Lower lobe of right lung (tissue), 2 donors: ENCODE measurements at regions not wholly inside any gene's neighbourhood (a gene's known extent, or its start where the extent isn't known, plus 50 kb on each side); places are given as distances from the start of the nearest gene placed in this dataset.

ENCODE experiments used
- ATAC-seq, 2 donors: fragments of 200-7000 bp; cut with Tn5 transposase; one replicate each; pipeline ENCODE4 v1.9.1; 2020 to 2022; ENCODE audit warnings: mild to moderate bottlenecking in 2 of 2, moderate library complexity in 2 of 2
- DNase-seq: peaks from one replicate; pipeline ENCODE4 v3.0.0-alpha.2; 2020
- H3K27ac ChIP-seq: fragments of 200-600 bp; one replicate; pipeline ENCODE4 v1.8.0; 2022
- H3K27me3 ChIP-seq: fragments of 200-600 bp; one replicate; pipeline ENCODE4 v1.8.0; 2022; ENCODE audit warnings: low read depth
- H3K36me3 ChIP-seq: fragments of 200-600 bp; one replicate; pipeline ENCODE4 v1.8.0; 2022; ENCODE audit warnings: mild to moderate bottlenecking
- H3K4me1 ChIP-seq: fragments of 200-600 bp; one replicate; pipeline ENCODE4 v1.8.0; 2022
- H3K4me3 ChIP-seq: fragments of 200-600 bp; one replicate; pipeline ENCODE4 v1.8.0; 2022; ENCODE audit warnings: mild to moderate bottlenecking
- H3K9me3 ChIP-seq: fragments of 200-600 bp; one replicate; pipeline ENCODE4 v1.8.0; 2022
- intact Hi-C: fragments of 100-400 bp; cut with DNase I; formaldehyde crosslinking; loops from one replicate; pipeline ENCODE4 v1.11.0; 2022
- TF ChIP-seq, protein P1 (sequence below): fragments of 200-600 bp; IDR thresholded peaks from one replicate; pipeline ENCODE4 v1.8.0; 2022; ENCODE audit warnings: antibody characterized with exemption, mild to moderate bottlenecking
- donor health status: DM: no; HTN: yes; CAD: no; lungs with severe emphysema.

DNA sequence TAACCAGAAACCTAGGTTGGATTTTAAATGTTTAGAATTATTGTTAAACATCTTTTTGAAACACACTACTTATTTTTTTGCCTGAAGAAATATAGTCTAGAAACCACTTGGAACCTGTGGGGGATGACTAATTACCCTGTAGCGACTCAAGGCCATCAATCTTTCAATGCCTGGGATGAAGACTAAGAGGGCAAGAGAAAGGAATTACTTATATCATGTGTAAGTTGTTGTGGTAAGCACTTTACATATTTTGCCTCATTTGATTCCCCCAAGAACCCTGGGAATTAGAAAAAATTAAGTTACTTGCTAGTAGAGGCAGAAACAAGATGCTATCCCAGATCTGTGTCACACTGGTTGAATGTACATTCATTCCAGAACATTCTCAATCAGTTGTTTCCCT lies 170.9 kb upstream of the GRIA3 start:
- TF ChIP-seq, protein P1, sequence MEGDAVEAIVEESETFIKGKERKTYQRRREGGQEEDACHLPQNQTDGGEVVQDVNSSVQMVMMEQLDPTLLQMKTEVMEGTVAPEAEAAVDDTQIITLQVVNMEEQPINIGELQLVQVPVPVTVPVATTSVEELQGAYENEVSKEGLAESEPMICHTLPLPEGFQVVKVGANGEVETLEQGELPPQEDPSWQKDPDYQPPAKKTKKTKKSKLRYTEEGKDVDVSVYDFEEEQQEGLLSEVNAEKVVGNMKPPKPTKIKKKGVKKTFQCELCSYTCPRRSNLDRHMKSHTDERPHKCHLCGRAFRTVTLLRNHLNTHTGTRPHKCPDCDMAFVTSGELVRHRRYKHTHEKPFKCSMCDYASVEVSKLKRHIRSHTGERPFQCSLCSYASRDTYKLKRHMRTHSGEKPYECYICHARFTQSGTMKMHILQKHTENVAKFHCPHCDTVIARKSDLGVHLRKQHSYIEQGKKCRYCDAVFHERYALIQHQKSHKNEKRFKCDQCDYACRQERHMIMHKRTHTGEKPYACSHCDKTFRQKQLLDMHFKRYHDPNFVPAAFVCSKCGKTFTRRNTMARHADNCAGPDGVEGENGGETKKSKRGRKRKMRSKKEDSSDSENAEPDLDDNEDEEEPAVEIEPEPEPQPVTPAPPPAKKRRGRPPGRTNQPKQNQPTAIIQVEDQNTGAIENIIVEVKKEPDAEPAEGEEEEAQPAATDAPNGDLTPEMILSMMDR: no peak
- H3K27me3 ChIP-seq: no peaks in the 10 kb centered on the region
- no peaks in the 10 kb centered on the region for H3K36me3 ChIP-seq
- H3K4me1 ChIP-seq: no peaks in the 10 kb centered on the region
- no peaks in the 10 kb centered on the region for H3K9me3 ChIP-seq
- no peak overlapping the region for H3K27ac ChIP-seq
- ATAC-seq (no peak), DNase-seq (no peak)
- no peak overlapping the region for H3K4me3 ChIP-seq
- intact Hi-C loops: no loop called here

DNA sequence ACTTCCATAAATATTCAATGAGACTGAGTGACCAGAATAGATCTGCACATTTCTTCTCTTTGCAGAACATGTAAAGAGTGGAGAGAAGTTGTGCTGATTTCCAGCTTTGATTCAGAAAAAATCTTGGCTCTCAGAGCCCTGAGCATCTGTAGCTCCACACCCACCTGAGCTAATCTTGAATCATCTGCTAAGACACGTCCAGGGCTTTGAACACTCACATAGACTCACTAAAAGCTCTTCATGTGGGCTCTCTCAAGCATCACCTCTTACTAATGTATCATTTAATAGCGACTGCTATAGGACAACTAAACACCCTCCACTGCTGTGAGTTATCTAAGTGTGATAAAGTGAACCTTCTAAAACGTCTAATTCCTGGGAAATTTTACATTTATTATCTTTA lies 147.7 kb upstream of the GRIA3 start:
- Histone ChIP-seq H3K27ac (no peak overlapping the region), H3K4me3 (no peak overlapping the region), H3K27me3 (no peaks in the 10 kb centered on the region), H3K4me1 (no peaks in the 10 kb centered on the region), H3K36me3 (no peaks in the 10 kb centered on the region), H3K9me3 (no peaks in the 10 kb centered on the region)
- DNase-seq (no peak), ATAC-seq (no peak)
- TF ChIP-seq, protein P1: no peak
- intact Hi-C loops: no loop called here

DNA sequence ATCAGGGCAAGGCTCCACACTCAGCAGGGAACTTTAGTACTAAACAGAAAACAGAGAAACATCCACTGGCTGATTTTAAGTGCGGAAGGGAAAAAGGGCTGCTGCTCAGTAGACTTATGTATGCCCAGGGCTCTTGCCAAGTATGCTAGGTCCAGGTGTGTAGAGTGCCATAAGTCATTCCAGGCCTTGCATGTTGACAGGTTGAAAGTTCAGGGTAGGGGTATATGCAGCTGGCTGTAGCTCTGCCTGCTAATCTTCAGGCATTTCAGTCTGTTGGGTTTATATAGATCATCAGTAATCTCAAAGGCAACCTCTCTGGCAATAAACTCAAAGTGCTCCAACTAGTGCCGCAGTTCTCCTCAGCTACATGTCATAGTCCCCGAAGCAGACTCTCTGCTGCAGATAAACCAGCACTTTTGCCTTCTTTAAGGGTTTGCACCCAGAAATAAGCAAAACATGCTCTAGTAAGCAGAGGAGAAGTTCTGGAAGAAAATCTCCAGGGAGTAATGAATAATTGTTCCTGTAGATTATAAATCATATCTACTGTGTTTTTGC lies 134.9 kb upstream of the GRIA3 start:
- H3K27me3 ChIP-seq: no peaks in the 10 kb centered on the region
- no peak overlapping the region for H3K4me3 ChIP-seq
- no peaks in the 10 kb centered on the region for H3K4me1 ChIP-seq
- ATAC-seq (no peak), DNase-seq (no peak)
- no peak overlapping the region for H3K27ac ChIP-seq
- H3K9me3 ChIP-seq: no peaks in the 10 kb centered on the region
- TF ChIP-seq, protein P1: no peak
- intact Hi-C loops: no loop called here
- no peaks in the 10 kb centered on the region for H3K36me3 ChIP-seq

DNA sequence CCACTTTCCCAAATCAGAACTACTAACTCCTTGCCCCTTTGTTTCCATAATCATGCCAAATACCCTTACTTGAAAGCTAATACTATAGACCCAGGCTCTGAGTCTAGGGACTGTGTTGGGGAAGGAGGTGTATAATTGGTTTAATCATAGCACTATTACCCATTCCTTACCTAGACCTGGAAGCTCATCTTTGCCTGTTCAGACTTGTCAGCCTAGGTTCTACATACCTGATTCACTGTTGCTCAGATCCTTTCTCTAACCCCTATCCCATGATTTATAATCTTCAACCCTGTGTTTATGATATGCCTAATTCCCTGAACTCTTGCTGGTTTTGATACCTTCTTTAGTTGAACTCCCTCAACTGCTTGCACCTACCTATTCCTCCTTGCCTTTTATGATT lies 123.1 kb upstream of the GRIA3 start:
- Histone ChIP-seq H3K27me3 (no peaks in the 10 kb centered on the region), H3K36me3 (no peaks in the 10 kb centered on the region), H3K9me3 (no peaks in the 10 kb centered on the region), H3K27ac (no peak overlapping the region), H3K4me1 (no peaks in the 10 kb centered on the region), H3K4me3 (no peak overlapping the region)
- TF ChIP-seq, protein P1: no peak
- DNase-seq (no peak), ATAC-seq (no peak)
- intact Hi-C loops: no loop called here

DNA sequence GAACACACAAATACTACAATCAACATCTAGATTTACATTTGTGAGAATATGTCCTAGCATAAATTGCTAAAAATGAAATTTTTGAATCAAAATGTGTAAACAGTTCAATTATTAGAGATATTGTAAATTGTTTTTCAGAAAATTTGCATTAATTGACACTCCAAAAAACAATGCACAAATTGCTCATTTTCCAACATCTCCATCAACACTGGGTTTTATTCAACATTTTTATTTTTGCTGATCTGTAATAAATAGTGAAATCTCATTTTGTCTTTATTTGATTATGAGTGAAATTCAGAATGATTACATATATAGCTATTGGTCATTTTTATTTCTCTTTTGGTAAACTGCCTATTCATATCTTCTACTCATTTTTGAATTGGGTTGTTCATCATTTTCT lies 120.0 kb upstream of the GRIA3 start:
- ATAC-seq (no peak), DNase-seq (no peak)
- no peaks in the 10 kb centered on the region for H3K27me3 ChIP-seq
- H3K27ac ChIP-seq: no peak overlapping the region
- no peaks in the 10 kb centered on the region for H3K36me3 ChIP-seq
- intact Hi-C loops: no loop called here
- H3K4me3 ChIP-seq: no peak overlapping the region
- TF ChIP-seq, protein P1: no peak
- no peaks in the 10 kb centered on the region for H3K4me1 ChIP-seq
- H3K9me3 ChIP-seq: no peaks in the 10 kb centered on the region
